ENCODE measurements at regions not wholly inside any gene's neighbourhood (a gene's known extent, or its start where the extent isn't known, plus 50 kb on each side); places are given as distances from the start of the nearest gene placed in this dataset.

DNA sequence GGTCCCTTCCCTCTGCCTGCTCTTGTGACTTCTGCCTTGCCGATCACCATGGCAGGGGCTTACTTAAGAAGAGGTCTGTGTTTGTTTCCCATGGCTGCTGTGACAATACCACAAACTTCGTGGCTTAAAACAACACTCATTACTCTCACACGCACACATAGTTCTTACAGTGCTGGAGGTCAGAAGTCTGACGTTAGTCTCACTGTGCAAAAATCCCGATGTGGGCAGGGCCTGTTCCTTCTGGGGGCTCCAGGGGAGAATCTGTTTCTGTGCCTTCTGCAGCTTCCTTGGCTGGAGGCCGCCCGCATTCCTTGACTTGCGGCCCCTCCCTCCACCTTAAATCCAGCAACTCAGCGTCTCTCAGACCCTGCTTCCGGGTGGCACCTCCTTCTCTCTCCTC is 249.2 kb upstream of the GSE1 start:
- DNase-seq, result no peak

DNA sequence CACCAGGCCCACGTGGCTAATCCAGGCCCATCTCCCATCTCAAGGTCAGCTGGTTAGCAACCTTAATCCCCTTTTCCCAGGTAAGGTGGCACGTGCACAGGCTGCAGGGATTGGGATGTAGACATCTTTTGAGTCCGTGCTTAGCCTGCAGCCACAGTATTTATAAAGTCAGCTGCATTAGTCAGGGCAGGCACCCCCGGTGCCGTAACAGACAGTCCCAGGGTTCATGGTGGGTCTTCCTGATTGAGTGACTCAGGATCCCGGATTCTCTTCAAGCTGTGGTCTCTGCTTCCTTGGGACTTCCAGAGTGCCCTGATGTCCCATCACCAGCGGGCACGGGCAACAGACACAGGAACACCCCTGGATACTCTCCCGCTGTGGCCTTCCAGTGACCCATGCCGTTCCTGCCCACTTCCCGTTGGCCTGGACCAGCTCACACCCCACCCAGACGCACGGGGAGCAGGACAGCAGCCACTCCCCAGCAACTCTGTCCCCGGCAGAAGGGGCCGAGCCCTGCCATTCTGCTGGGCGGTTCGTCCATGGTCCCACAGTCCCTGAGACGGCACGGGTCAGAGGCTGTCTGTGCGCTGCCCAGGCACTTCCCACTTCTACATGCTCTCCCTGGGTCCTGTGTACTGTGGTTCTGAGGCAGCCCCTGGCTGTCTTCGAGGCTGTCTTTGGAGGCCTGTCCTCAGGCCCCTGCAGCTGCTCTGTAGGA is 248.6 kb upstream of the GSE1 start:
- DNase-seq, result no peak

DNA sequence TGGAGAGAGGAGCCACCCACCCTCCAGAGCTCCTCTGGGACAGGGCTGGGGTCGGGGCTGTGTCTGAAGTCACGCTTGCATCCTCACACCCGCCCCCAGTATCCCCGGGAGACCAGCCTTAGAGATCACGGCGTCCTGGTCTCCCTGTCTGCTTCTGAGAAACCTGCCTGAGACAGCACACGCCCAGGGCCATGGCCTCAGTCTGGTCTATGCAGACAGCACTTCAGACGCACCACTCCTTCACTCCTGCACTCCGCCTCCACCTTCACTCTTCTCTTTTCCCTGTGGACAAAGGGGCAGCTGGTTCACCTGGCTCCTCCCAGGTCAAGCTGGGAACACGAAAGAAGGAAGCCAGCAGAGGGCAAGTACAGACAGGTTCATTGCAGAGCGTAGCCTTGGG is 248.0 kb upstream of the GSE1 start:
- DNase-seq, result no peak

DNA sequence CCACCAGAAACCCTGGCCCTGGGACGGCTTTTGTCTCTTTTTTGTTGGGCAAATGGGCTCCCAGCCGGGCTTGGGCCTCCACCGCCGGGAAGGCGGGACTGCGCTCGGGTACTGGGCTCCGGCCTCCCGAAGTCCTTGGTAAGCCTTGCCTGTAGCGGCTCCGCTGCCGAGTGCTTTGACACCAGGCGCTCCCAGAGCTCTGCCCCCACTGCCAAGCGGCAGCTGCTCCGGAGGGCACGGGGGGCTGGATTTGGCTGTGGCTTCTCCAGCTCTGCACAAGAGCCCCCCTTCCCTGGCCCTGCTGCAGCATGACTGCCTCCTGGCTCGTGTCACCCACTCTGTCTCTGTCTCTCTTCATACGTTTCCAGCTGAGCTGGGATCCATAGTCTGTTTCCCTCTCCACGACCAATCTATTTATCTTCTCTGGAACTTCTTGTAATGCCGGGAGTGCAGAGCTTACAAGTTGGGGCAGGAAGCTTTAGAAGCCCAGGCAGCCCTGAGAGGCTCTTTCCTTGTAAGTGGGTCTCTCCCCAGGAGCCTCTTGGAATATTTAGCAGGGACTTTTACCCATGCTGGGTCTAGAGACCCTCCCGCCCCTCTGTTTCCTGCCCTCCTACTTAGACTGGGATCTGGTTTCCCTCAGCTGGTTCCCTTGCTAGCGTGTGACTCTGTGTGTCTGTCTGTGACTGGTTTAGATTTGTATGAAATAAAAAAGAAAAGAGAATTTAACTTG is 246.9 kb upstream of the GSE1 start:
- no peak for DNase-seq

DNA sequence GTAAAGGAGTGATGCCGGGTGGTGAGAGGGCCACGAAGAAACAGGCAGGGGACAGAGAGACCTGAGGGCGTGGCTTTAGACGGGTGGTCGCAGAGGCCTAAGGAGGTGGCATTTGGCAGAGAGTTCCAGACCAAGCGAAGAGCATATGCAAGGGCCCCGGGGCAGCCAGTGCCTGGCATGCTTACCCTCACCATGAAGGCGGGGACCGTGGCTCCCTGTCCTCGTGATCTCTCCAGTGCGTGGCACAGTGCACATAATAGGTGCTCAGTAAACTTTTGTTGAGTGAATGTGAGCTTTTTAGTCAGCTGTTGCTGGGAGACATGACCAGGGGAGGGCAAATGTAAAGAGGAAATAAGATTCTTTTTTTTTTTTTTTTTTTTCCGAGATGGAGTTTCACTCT is 245.6 kb upstream of the GSE1 start:
- DNase-seq, result no peak

DNA sequence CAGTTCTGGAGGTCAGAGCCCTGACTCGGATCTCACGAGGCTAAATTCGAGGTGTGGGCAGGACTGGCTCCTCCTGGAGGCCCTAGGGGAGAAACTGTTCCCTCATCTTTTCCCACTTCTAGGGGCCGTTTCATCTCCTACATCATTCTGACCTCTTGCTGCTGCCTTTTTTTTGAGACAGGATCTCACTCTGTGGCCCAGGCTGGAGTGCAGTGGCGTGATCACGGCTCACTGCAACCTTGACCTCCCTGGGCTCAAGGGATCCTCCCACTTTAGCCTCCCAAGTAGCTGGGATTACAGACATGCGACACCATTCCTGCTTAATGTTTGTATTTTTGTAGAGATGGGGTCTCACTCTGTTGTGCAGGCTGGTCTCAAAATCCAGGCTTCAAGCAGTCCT is 244.1 kb upstream of the GSE1 start:
- no peak for DNase-seq

DNA sequence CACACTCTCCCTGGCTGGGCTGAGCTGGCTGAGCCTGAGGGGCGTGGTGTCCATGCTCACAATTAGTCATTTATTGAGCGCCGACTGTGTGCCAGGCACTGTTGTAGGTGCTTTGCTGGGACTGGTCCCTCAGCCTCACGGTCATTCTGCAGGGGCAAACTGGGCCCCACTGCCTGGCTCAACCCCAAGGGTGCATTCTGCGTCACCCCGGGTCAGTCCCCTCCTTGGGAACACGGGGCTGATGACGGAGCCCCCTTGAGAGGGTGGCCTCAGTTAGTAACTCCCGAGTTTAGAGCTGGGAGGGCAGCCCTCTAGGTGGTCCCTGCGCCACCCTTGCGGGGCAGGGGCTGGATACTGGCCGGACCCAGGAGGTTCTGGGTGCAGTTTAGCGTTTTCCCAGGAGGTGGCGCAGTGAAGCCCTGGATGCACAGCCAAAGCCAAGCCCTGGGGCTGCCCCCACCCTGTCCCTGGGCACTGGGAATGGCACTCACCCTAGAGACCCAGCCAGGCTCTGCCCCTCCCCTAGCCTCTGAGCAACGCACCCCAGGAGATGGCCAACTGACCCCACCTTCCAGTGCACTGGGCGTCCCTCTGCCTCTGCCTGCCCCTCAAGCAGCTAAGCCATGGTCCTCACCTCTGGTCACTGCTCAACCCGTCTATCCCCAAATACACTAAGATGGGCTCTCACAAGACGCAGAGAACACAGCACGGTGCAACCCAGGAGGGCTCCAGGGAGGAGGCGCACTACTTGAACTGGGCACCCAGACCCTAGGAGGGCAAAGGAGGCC is 243.2 kb upstream of the GSE1 start:
- DNase-seq, result peak; percentile 32 to 52

DNA sequence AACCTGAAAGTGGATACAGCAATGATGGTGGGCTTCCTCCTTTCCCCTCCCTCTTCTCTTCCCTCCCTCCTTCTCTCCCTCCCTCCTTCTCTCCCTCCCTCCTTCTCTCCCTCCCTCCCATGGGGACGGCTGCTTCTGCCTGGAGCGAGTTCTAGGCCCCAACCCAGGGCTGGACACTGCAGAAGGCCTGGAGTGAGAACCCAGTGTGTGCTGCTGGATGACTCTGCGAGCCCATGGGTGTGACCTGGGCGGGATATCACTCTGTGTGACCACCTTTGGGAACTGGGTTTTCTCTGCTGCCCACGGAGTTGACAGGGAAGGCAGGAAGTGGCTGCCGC is 242.6 kb upstream of the GSE1 start:
- no peak for DNase-seq

DNA sequence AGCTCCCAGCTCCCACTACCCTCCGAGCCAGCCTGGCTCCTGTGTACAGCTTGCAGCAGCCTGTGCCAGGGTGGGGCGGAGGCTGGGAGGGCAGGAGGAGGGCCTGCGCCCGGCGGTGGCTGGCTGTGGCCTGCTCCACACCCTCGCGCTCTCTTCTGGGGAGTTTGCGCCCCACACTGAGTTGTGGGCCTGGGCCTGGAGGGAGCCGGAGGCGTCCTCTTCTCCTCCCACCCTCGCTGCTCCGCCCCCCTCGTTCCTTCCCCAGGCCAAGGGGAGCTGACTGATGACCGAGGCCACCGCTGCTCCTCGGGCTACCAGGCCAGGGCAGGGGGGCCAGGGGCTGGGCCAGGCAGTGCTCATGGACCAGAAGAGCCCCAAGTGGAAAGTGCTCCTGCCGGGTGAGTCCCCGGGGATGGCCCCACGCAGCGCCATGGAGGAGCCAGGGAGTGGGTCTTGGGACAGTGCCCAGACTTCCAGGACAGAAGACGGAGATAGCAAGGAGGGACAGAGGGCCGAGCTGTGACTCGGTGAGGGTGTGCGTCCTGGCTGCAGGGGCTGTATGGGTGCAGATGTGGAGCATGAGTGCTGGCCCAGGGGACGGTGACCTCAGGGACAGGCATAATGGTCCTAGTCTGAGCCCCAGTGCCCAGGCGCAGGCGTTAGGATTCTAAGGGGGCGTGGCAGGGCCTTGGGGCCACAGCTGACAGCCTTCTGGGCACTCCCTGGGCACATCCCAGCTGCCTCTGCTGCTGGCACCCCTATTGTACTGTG is 242.1 kb upstream of the GSE1 start:
- no peak for DNase-seq

DNA sequence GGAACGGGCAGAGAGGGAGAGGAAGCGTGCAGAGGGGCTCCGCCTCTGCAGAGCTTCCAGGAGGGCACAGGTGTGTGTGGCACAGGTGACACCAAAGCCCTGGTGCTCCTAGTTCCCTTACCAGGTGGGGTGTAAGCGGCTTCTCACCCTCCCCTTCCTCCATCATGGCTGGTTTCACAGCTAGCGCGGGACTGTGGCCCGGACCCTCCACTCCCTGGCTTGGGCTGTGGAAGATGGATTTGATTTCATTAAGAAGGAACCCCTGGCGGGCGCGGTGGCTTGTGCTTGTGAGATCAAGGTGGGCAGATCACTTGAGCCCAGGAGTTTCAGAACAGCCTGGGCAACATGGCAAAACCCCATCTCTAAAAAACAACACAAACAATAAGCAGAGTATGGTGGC is 241.2 kb upstream of the GSE1 start:
- no peak for DNase-seq

DNA sequence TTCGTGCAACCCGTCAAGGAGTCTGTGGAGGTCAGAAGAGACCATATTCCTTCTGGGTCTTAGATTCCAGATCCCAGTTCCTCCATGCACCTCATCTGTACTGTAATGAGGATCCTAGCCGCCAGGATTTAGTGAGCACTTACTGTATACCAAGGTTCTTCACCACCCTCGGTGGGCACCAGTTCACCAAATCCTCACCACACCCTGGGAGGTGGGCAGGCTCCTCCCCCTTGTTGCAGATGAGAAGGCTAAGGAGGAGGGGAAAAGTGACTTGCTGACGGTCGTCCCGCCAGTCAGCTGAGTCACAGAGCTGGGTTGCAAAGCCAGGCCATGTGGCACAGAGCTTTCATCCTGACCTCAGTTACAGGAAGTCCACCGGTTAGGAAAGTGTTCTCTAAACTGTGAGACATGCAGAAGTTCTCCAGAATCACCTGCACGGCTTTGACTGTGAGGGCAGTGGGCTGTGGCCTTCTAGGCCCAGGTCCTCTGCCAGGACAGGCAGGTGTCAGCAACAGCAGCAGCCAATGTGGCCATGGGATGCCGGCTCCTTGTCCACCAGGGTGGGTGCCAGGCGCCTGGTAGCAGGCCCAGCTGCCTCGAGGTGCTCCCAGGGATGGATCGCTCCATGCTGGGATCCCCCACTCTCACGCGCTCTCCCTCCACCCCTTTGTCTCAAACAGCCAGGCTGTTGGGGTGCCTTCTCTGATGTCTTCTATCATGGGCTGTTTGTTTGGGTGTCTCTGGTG is 240.3 kb upstream of the GSE1 start:
- peak; percentile 70 to 85 for DNase-seq

DNA sequence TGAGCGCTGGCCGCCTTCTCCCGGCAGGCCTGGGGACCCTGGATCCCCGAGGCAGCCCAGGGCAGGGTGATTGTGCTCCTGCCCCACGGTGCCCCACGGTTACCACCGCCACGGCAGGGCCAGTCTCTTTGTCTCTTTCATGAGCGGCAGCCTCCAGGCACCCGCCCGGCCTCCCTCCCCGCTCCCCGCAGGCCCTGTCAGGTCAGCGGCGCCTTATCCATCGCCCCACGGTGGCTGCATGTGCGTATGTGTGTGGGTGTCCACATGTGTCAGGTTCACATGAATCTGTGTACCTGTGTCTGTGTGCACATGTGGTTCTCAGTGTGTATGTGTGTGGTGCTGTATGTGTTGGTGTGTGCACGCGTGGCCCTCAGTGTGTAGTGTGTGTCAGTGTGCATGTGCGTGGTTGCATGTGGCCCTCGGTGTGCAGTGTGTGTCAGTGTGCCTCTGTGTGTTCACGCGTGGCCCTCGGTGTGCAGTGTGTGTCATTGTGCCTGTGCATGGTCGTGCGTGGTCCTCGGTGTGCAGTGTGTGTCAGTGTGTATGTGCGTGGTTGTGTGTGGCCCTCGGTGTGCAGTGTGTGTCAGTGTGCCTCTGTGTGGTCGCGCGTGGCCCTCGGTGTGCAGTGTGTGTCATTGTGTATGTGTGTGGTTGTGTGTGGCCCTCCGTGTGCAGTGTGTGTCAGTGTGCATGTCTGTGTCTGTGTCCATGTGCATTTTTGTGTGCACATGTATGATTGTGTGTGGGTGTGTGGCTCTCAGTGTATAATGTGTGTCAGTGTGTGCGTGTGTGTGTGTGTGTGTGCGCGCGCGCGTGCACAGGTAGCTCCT is 239.2 kb upstream of the GSE1 start:
- DNase-seq, result no peak

DNA sequence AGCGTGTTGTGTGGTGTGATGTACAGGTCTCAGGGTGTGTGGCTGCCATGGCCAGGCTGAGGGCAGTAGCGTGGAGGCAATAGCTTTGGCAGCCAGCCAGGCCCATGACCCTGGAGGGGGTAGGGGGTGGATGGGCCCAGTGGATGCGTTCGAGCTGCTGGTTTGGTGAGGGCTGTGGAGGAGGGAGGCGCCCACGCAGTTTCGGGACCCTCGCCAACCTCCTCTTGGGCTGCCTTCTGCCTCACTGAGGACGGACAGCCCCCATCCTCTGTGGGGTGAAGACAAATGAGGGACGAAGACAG is 238.6 kb upstream of the GSE1 start:
- DNase-seq, result no peak

DNA sequence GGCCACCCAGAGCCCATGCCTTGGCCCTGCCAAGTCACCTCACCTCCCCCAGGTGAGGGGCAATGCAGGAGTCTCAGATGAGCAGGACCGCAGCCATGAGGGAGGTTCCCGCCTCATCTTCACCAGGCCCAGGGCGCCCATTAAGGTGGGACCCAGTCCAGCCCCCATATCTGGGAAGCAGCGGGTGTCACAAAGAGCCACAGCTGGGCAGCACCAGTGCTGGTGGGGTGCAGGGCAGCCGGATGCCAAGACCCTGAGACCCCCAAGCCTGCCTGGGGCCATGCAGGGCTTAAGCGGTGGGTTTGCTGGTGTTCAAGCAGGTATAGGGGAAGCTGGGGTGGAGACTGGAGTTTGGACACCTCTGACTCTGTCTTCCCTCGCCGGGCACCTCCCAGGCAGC is 237.8 kb upstream of the GSE1 start:
- no peak for DNase-seq

DNA sequence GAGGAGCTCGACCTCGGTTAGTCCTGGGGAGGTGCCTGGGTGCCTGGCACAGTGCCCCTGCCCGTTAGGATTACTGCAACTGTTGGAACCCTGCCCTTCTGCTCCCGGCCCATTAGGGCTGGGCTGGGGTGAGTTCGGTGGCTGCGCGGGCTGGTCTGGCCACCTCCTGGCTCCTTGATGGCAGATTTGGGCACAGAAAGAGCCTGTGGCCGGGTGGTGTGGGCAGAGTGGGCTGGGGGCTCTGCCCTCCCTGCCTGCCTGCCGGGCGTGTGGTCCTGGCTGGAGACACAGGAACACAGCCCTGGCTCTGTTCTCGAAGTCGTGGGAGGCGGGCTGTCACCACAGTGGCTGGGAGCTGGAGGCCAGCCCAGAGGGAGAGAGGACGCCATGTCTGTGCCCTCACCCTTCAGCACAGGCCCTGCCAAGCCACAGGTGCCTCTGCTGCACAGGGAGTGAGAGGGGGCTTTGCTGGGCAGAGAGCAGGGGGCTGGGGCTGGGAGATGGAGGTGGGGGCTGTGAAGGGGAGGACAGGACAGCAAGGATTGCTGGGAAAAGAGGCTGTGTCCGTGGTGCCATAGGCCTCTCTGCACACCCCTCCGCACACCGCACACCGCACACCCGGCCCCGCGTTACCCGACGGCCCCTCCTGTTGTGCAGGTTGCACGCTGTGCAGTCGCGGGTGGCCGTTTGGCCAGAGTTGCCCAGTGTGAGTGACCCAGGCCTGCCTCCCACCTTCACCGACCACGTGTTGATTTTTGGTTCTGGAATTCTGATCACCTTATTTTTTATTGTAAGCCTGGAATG is 236.6 kb upstream of the GSE1 start:
- no peak for DNase-seq

DNA sequence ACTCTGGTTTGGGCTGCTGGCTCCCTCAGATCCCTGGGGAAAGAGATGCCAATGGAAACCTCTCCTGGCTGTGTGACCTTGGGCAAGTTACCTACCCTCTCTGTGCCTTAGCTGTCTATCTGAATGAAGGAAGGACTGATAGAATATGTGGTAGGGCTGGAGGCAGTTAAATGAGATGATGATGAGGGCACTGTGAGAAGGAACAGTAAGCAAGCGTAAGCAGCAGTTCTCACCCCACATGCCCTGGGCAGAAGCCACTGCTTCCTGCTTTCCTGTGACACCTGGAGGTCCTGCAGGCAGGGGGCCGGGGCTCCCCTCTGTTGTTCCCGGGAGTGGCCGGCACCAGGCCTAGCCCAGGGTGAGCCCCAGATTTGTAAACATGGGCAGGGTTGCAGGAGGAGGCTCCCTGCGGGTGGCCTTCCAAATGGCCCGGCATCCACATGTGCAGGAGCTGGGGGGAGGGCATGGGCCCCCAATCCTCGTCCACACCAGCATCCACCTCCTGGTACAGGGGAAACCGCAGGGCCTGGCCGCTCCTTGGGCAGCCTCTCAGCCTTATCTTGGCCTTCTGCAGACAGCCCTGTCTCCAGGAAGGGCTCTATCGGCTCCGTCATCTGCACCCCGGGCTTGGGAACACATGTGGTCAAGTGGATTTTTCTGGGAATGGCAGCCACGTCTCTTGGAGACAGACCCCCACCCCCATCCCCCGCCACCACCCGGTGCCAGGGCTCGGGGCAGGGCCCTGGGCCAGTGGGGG is 235.6 kb upstream of the GSE1 start:
- DNase-seq, result no peak

DNA sequence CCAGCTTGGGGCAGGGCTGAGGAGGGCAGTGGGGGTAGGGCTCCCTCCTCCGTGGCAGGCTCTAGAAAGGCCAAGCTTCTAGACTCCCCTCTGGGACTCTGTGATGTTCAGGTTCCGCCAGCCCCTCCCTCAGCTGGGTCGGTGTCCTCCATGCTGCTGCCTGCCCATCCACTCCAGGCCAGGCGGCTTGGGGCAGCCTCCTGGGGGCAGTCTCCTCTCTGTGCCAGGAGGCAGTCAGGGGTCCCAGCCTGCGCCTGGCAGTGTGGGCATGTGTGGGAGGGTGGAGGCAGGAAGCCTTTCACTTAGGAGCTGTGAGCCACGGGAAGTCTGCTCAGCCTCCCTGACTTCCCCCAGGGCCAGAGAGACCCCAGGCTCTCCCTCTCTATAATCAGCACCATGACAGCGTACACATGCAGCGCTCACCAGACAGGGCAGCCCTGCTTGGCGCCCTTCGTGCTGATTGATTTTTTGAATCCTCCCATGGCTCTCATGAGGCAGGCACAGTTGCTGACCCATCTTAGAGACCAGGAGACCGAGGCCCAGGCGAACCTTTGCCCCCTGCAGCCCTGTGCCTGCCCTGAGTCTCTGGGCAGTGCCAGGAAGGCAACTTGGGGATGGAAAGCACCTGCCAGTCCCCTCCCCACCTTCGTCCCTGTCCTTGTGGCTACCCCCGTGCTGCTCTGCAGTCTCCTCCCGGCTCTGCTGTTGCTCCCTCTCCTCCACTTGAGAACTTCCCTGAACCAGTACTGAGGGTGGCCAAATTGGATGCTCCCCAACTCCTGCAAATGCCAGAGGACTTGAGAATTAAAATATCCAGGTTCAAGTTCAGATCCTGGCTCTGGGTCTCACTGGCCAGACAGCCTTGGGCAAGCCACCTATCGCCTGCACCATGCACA is 234.7 kb upstream of the GSE1 start:
- no peak for DNase-seq

DNA sequence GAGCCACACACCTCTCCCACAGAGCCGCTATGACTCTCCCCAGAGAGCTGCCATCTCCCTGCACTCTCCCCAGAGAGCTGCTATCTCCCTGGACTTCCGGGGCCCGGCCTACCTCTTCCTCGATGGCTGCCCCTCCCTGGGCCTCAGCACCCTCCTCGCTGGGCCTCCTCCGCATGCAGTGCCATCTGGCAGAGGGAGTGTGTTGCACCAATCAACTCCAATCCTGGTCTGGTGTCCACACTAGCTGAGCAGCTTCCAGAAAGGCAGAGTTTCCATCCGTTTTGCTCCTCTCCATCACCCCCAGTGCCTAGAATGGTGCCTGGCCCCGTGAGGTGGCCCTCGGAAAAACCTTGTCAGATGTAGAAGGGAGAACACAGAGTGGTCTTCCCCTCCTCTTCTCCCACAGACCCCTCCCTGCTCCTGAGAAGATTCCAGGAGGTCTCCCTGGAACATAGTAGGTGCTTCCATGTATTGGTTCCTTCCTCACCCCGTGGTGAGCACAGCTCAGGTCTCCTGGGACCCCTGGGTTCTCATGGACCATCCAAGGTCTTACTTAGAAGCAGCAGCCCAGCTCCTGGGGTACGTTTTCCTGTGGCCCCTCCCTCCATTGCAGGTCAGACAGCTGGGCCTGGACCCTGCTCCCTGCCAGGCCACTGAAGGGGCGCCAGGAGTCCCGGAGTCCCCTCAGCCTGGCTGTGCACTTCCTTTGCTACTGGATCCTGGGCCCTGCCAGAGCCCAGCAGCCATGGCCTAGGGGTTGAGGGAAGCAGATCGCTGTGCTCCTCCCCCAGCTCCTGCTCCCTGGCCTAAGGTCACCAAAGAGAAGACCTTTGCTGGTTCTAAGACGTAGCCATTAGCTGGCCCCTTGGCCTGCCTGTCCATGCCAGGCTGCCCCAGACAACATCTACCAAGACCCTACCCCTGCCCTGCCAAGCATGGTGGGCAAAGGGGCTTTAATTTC is 233.8 kb upstream of the GSE1 start:
- no peak for DNase-seq
